GM18951 (cell line): ENCODE measurements at regions not wholly inside any gene's neighbourhood (a gene's known extent, or its start where the extent isn't known, plus 50 kb on each side); places are given as distances from the start of the nearest gene placed in this dataset.

ENCODE experiments used
- POLR2A ChIP-seq: IDR thresholded peaks from 4 replicates; pipeline ENCODE4 v1.6.1; 2011; ENCODE audit warnings: mild to moderate bottlenecking; ENCODE audit not compliant: insufficient read length, insufficient read depth; ENCODE audit errors: extremely low read depth
- in situ Hi-C: fragments of 300-500 bp; cut with MboI; formaldehyde crosslinking; loops from one replicate; pipeline ENCODE4 v1.12.0; 2022; ENCODE audit warnings: low sequenced_read_pairs, mixed read lengths, inconsistent platforms; ENCODE audit not compliant: unreplicated experiment

GRCh38 chr20:60455272-60455671 lies 497.0 kb downstream of the CDH26 start:
- no peak for TF ChIP-seq POLR2A
- in situ Hi-C loops: no loop called here

GRCh38 chr20:60459212-60459611 lies 501.0 kb downstream of the CDH26 start:
- in situ Hi-C loops: no loop called here
- no peak for TF ChIP-seq POLR2A

GRCh38 chr20:60461993-60462392 lies 503.8 kb downstream of the CDH26 start:
- TF ChIP-seq POLR2A: no peak
- in situ Hi-C loops: no loop called here

- in situ Hi-C loops: no loop called here
- TF ChIP-seq POLR2A: no peak
Measured at GRCh38 chr20:60463798-60464197, 505.6 kb downstream of the CDH26 start.

- in situ Hi-C loops: no loop called here
- TF ChIP-seq POLR2A: no peak
Measured at GRCh38 chr20:60465439-60465838, 507.2 kb downstream of the CDH26 start.

GRCh38 chr20:60465993-60466686 lies 507.9 kb downstream of the CDH26 start:
- in situ Hi-C loops: no loop called here
- TF ChIP-seq POLR2A: no peak

- TF ChIP-seq POLR2A: no peak
- in situ Hi-C loops: no loop called here
Measured at GRCh38 chr20:60466687-60467022, 508.4 kb downstream of the CDH26 start.

- TF ChIP-seq POLR2A: no peak
- in situ Hi-C loops: no loop called here
Measured at GRCh38 chr20:60467078-60467477, 508.9 kb downstream of the CDH26 start.

- no peak for TF ChIP-seq POLR2A
- in situ Hi-C loops: no loop called here
Measured at GRCh38 chr20:60467771-60468170, 509.5 kb downstream of the CDH26 start.

- no peak for TF ChIP-seq POLR2A
- in situ Hi-C loops: no loop called here
Measured at GRCh38 chr20:60469829-60470228, 511.6 kb downstream of the CDH26 start.

GRCh38 chr20:60470366-60470765 lies 512.1 kb downstream of the CDH26 start:
- in situ Hi-C loops: no loop called here
- TF ChIP-seq POLR2A: no peak

- in situ Hi-C loops: no loop called here
- no peak for TF ChIP-seq POLR2A
Measured at GRCh38 chr20:60473211-60473610, 515.0 kb downstream of the CDH26 start.

GRCh38 chr20:60474385-60474910 lies 516.2 kb downstream of the CDH26 start:
- TF ChIP-seq POLR2A: no peak
- in situ Hi-C loops: no loop called here

GRCh38 chr20:60476045-60476444 lies 517.8 kb downstream of the CDH26 start:
- in situ Hi-C loops: no loop called here
- no peak for TF ChIP-seq POLR2A
